ENCODE measurements at regions not wholly inside any gene's neighbourhood (a gene's known extent, or its start where the extent isn't known, plus 50 kb on each side); places are given as distances from the start of the nearest gene placed in this dataset.

- no peaks in the 10 kb centered on the region for H4K20me1 ChIP-seq (ENCODE audit: insufficient read depth, low read length)
- no peak overlapping the region for H3K27ac ChIP-seq (ENCODE audit: low read length)
- no peaks in the 10 kb centered on the region for H3K9me3 ChIP-seq (ENCODE audit: insufficient read depth, low read length)
- H3K9ac ChIP-seq (ENCODE audit: low read length): no peak overlapping the region
- H3K36me3 ChIP-seq (replicated peaks; ENCODE audit: low read depth, low read length): no peaks in the 10 kb centered on the region
- H3K4me2 ChIP-seq (ENCODE audit: low read length): no peak overlapping the region
- no peak for TF ChIP-seq CTCF (IDR thresholded peaks at IDR 0.05; ENCODE audit: low read depth, low read length)
- no peak for TF ChIP-seq EZH2phosphoT487 (IDR thresholded peaks at IDR 0.05; ENCODE audit: low read depth)
- no peaks in the 10 kb centered on the region for H3K79me2 ChIP-seq (ENCODE audit: low read length)
- H3K4me3 ChIP-seq (ENCODE audit: low read length): no peak overlapping the region
- H2AFZ ChIP-seq (ENCODE audit: low read depth, low read length): no peak overlapping the region
- H3K27me3 ChIP-seq (ENCODE audit: low read depth, low read length): no peaks in the 10 kb centered on the region
- no peaks in the 10 kb centered on the region for H3K4me1 ChIP-seq (ENCODE audit: low read length)
Measured at GRCh38 chr15:95761501-95762165, 568.9 kb upstream of the NR2F2 start.

GRCh38 chr15:95763426-95763825 lies 567.1 kb upstream of the NR2F2 start:
- no peaks in the 10 kb centered on the region for H3K9me3 ChIP-seq (ENCODE audit: insufficient read depth, low read length)
- H3K4me1 ChIP-seq (ENCODE audit: low read length): no peaks in the 10 kb centered on the region
- no peak overlapping the region for H3K27ac ChIP-seq (ENCODE audit: low read length)
- H3K79me2 ChIP-seq (ENCODE audit: low read length): no peaks in the 10 kb centered on the region
- H3K27me3 ChIP-seq (ENCODE audit: low read depth, low read length): no peaks in the 10 kb centered on the region
- no peak overlapping the region for H2AFZ ChIP-seq (ENCODE audit: low read depth, low read length)
- no peak overlapping the region for H3K4me3 ChIP-seq (ENCODE audit: low read length)
- TF ChIP-seq CTCF (IDR thresholded peaks at IDR 0.05; ENCODE audit: low read depth, low read length) (no peak), EZH2phosphoT487 (IDR thresholded peaks at IDR 0.05; ENCODE audit: low read depth) (no peak)
- no peaks in the 10 kb centered on the region for H3K36me3 ChIP-seq (replicated peaks; ENCODE audit: low read depth, low read length)
- no peaks in the 10 kb centered on the region for H4K20me1 ChIP-seq (ENCODE audit: insufficient read depth, low read length)
- H3K4me2 ChIP-seq (ENCODE audit: low read length): no peak overlapping the region
- no peak overlapping the region for H3K9ac ChIP-seq (ENCODE audit: low read length)

GRCh38 chr15:95765161-95765560 lies 565.3 kb upstream of the NR2F2 start:
- no peaks in the 10 kb centered on the region; the same call in 1 of the 2 replicates for H4K20me1 ChIP-seq (ENCODE audit: insufficient read depth, low read length)
- no peaks in the 10 kb centered on the region for H3K36me3 ChIP-seq (replicated peaks; ENCODE audit: low read depth, low read length)
- no peak overlapping the region for H3K4me3 ChIP-seq (ENCODE audit: low read length)
- H3K9ac ChIP-seq (ENCODE audit: low read length): no peak overlapping the region
- H3K4me1 ChIP-seq (ENCODE audit: low read length): no peaks in the 10 kb centered on the region
- no peaks in the 10 kb centered on the region for H3K9me3 ChIP-seq (ENCODE audit: insufficient read depth, low read length)
- H3K4me2 ChIP-seq (ENCODE audit: low read length): no peak overlapping the region
- H2AFZ ChIP-seq (ENCODE audit: low read depth, low read length): no peak overlapping the region
- no peaks in the 10 kb centered on the region for H3K79me2 ChIP-seq (ENCODE audit: low read length)
- H3K27ac ChIP-seq (ENCODE audit: low read length): no peak overlapping the region
- TF ChIP-seq EZH2phosphoT487 (IDR thresholded peaks at IDR 0.05; ENCODE audit: low read depth): no peak
- TF ChIP-seq CTCF (IDR thresholded peaks at IDR 0.05; ENCODE audit: low read depth, low read length): no peak
- no peaks in the 10 kb centered on the region for H3K27me3 ChIP-seq (ENCODE audit: low read depth, low read length)

GRCh38 chr15:95770196-95770595 lies 560.3 kb upstream of the NR2F2 start:
- Histone ChIP-seq H3K27me3 (ENCODE audit: low read depth, low read length) (no peaks in the 10 kb centered on the region), H3K27ac (ENCODE audit: low read length) (no peak overlapping the region), H3K79me2 (ENCODE audit: low read length) (no peaks in the 10 kb centered on the region), H2AFZ (ENCODE audit: low read depth, low read length) (no peak overlapping the region), H3K9ac (ENCODE audit: low read length) (no peak overlapping the region), H4K20me1 (ENCODE audit: insufficient read depth, low read length) (no peaks in the 10 kb centered on the region; the same call in 1 of the 2 replicates), H3K4me1 (ENCODE audit: low read length) (no peaks in the 10 kb centered on the region), H3K4me2 (ENCODE audit: low read length) (no peak overlapping the region), H3K36me3 (replicated peaks; ENCODE audit: low read depth, low read length) (no peaks in the 10 kb centered on the region), H3K9me3 (ENCODE audit: insufficient read depth, low read length) (no peaks in the 10 kb centered on the region), H3K4me3 (ENCODE audit: low read length) (no peak overlapping the region)
- no peak for TF ChIP-seq EZH2phosphoT487 (IDR thresholded peaks at IDR 0.05; ENCODE audit: low read depth)
- TF ChIP-seq CTCF (IDR thresholded peaks at IDR 0.05; ENCODE audit: low read depth, low read length): no peak

Data from OCI-LY3 (cell line).